ENCODE measurements at regions not wholly inside any gene's neighbourhood (a gene's known extent, or its start where the extent isn't known, plus 50 kb on each side); places are given as distances from the start of the nearest gene placed in this dataset.

DNA sequence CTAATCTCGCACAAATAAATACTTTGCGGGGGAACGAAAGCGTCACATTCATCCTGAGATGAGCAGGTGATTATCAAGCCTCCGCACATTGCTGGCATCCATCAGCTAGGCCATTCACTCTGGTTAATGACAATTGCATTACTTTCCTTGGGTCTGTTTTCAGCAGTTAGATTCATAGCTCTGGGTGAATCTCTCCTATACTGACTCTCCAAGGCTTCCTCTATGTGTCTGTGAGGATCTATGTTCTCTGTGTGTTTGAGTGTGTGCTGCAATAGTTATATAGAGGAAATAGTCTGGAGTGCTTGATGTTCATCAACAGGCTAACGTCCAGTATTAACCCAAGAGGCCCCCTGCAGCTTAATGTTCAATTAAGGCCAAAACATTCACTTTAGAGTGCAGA is 133.0 kb upstream of the CTTNBP2NL start:
- Histone ChIP-seq H4K20me1 (ENCODE audit: insufficient read depth, low read length) (no peaks in the 10 kb centered on the region), H3K4me2 (ENCODE audit: low read depth, low read length) (no peak overlapping the region)
- no TSS peak for BruUV-seq (replicated peaks)

More for the DNA sequence above, 133.0 kb upstream of the CTTNBP2NL start:
- ATAC-seq (ENCODE audit: low read depth) (no peak), DNase-seq (no peak)
- dilution Hi-C loops (cut with HindIII; ENCODE audit: low sequenced_read_pairs, unreplicated experiment) (no loop called here), in situ Hi-C loops (cut with MboI; ENCODE audit: low sequenced_read_pairs) (no loop called here), intact Hi-C loops (cut with micrococcal nuclease) (no loop called here)
- Histone ChIP-seq H3K9me1 (ENCODE audit: insufficient read depth, low read length) (no peaks in the 10 kb centered on the region), H2AFZ (replicated peaks; ENCODE audit: low read length, poor library complexity) (no peak overlapping the region), H2BK5ac (ENCODE audit: low read depth, low read length, poor library complexity, severe bottlenecking) (no peak overlapping the region), H2AK5ac (ENCODE audit: low read depth, low read length) (no peak overlapping the region), H3K36me3 (ENCODE audit: control insufficient read depth, insufficient read depth, low read length) (no peaks in the 10 kb centered on the region), H3K79me1 (ENCODE audit: low read depth in 1 of 2, low read length in 2 of 2) (no peaks in the 10 kb centered on the region), H3K23ac (ENCODE audit: low read depth, low read length) (no peak overlapping the region), H3K4ac (ENCODE audit: low read depth, low read length) (no peak overlapping the region), H3K9ac (ENCODE audit: low read depth, low read length) (no peak overlapping the region), H3K56ac (ENCODE audit: extremely low read depth, insufficient read depth, low read length) (no peak overlapping the region), H4K91ac (ENCODE audit: insufficient read depth, low read depth, low read length) (no peak overlapping the region), H2BK120ac (ENCODE audit: low read depth, low read length) (no peak overlapping the region), H3K27ac (ENCODE audit: insufficient read depth, low read length) (no peak overlapping the region; the same call in 1 of the 2 replicates), H3K14ac (replicated peaks; ENCODE audit: low read depth, low read length) (no peak overlapping the region), H3K27me3 (ENCODE audit: control insufficient read depth, insufficient read depth, low read length) (peaks cover 2% of the 10 kb centered on the region), H4K8ac (ENCODE audit: low read depth in 2 of 2, low read length in 2 of 2) (no peak overlapping the region), H3K18ac (ENCODE audit: low read depth, low read length) (no peak overlapping the region), H3K9me3 (ENCODE audit: control insufficient read depth, insufficient read depth, low read length) (no peaks in the 10 kb centered on the region), H2AK9ac (replicated peaks; ENCODE audit: low read depth, low read length, poor library complexity) (no peak overlapping the region), H3K4me1 (ENCODE audit: control insufficient read depth, insufficient read depth, low read length) (no peaks in the 10 kb centered on the region; the same call in 1 of the 2 replicates), H4K5ac (ENCODE audit: low read depth, low read length) (no peak overlapping the region), H3K4me3 (ENCODE audit: insufficient read depth, low read depth, low read length) (no peak overlapping the region), H2BK20ac (ENCODE audit: low read depth, low read length) (no peak overlapping the region), H2BK15ac (ENCODE audit: low read depth, low read length) (no peak overlapping the region)
- ChIA-PET CTCF (no interaction called here), POLR2A (ENCODE audit: unreplicated experiment) (no interaction called here)
- WGBS, 2 experiments (ENCODE audit: extremely low coverage in 2 of 2, insufficient read length in 1 of 2) = no CpG with 5 or more reads among the region's 6 CpGs
- no peak for TF ChIP-seq MAFK (IDR thresholded peaks at IDR 0.05; ENCODE audit: low read depth, low read length)
